IPS DF 6.9 (cell line): ENCODE measurements at regions not wholly inside any gene's neighbourhood (a gene's known extent, or its start where the extent isn't known, plus 50 kb on each side); places are given as distances from the start of the nearest gene placed in this dataset.
"Not testable (repeated sequence)": the region's sequence is repeated elsewhere in the genome, so short reads cannot be mapped to it uniquely, and the experiment has no call there.

ENCODE experiments used
- DNase-seq: peaks from one replicate; pipeline ENCODE4 v3.0.0-alpha.2; 2013; ENCODE audit warnings: low read depth, low spot score
- H3K27ac ChIP-seq: one replicate; pipeline ENCODE4 v1.5.1; 2013; ENCODE audit warnings: low read length, control low read depth
- H3K27me3 ChIP-seq: 2 replicates; pipeline ENCODE4 v1.6.1; 2013; ENCODE audit warnings: mild to moderate bottlenecking, low read length; ENCODE audit not compliant: control insufficient read depth, insufficient read depth
- H3K36me3 ChIP-seq: 2 replicates; pipeline ENCODE4 v1.6.1; 2013; ENCODE audit warnings: low read length; ENCODE audit not compliant: control insufficient read depth, insufficient read depth
- H3K4me1 ChIP-seq: 2 replicates; pipeline ENCODE4 v1.6.1; 2013; ENCODE audit warnings: low read length; ENCODE audit not compliant: control insufficient read depth, insufficient read depth
- H3K4me3 ChIP-seq: 2 replicates; pipeline ENCODE4 v1.5.1; 2013; ENCODE audit warnings: mild to moderate bottlenecking, low read length
- H3K9me3 ChIP-seq: 2 replicates; pipeline ENCODE4 v1.6.1; 2013; ENCODE audit warnings: low read length, inconsistent platforms; ENCODE audit not compliant: control insufficient read depth, insufficient read depth
- WGBS: extraction: QIAGEN DNeasy Blood & Tissue Kit; methylation state at CpG from one replicate; pipeline ENCODE4 v1.1.7; 2013; ENCODE audit warnings: mixed read lengths, missing lambda C conversion rate; ENCODE audit not compliant: insufficient read length, insufficient coverage; 5-methylcytosine and 5-hydroxymethylcytosine counted together

- Histone ChIP-seq H3K4me1 (no peaks in the 10 kb centered on the region), H3K27me3 (no peaks in the 10 kb centered on the region), H3K36me3 (no peaks in the 10 kb centered on the region), H3K27ac (no peak overlapping the region), H3K4me3 (no peak overlapping the region), H3K9me3 (no peaks in the 10 kb centered on the region)
- no CpG with 5 or more reads among the region's 3 CpGs for WGBS
- no peak for DNase-seq
These were observed 70.2 kb upstream of the MITF start for GRCh38 chr3:69669070-69669469.

- Histone ChIP-seq H3K4me3 (no peak overlapping the region), H3K27me3 (no peaks in the 10 kb centered on the region), H3K27ac (no peak overlapping the region), H3K9me3 (no peaks in the 10 kb centered on the region), H3K4me1 (no peaks in the 10 kb centered on the region), H3K36me3 (no peaks in the 10 kb centered on the region)
- DNase-seq: no peak
- no CpG with 5 or more reads among the region's 4 CpGs for WGBS
These were observed 74.1 kb upstream of the MITF start for GRCh38 chr3:69665026-69665737.

GRCh38 chr3:69660631-69661030, 78.6 kb upstream of the MITF start:
- no CpG with 5 or more reads among the region's 36 CpGs for WGBS
- H3K4me1 ChIP-seq: no peaks in the 10 kb centered on the region
- no peaks in the 10 kb centered on the region for H3K27me3 ChIP-seq
- H3K36me3 ChIP-seq: no peaks in the 10 kb centered on the region
- no peak overlapping the region for H3K27ac ChIP-seq
- H3K9me3 ChIP-seq: no peaks in the 10 kb centered on the region
- H3K4me3 ChIP-seq: no peak overlapping the region
- no peak for DNase-seq

- no peaks in the 10 kb centered on the region for H3K4me1 ChIP-seq
- no peaks in the 10 kb centered on the region for H3K27me3 ChIP-seq
- H3K36me3 ChIP-seq: no peaks in the 10 kb centered on the region
- DNase-seq: no peak
- H3K27ac ChIP-seq: no peak overlapping the region
- H3K4me3 ChIP-seq: no peak overlapping the region
- no peaks in the 10 kb centered on the region for H3K9me3 ChIP-seq
- no CpG with 5 or more reads among the region's 9 CpGs for WGBS
These were observed 79.9 kb upstream of the MITF start for GRCh38 chr3:69659180-69659910.

- WGBS: no CpG with 5 or more reads among the region's 4 CpGs
- Histone ChIP-seq H3K36me3 (no peaks in the 10 kb centered on the region), H3K9me3 (no peaks in the 10 kb centered on the region), H3K27me3 (no peaks in the 10 kb centered on the region), H3K4me1 (no peaks in the 10 kb centered on the region), H3K27ac (no peak overlapping the region), H3K4me3 (no peak overlapping the region)
- DNase-seq: no peak
These were observed 80.6 kb upstream of the MITF start for GRCh38 chr3:69658514-69659140.

- H3K4me1 ChIP-seq, H3K9me3 ChIP-seq, H3K27me3 ChIP-seq, H3K36me3 ChIP-seq, H3K27ac ChIP-seq, H3K4me3 ChIP-seq, DNase-seq: not testable (repeated sequence)
- WGBS: no CpG with 5 or more reads among the region's 3 CpGs
These were observed 82.2 kb upstream of the MITF start for GRCh38 chr3:69657030-69657429.

GRCh38 chr3:69651765-69652164, 87.5 kb upstream of the MITF start:
- no peaks in the 10 kb centered on the region for H3K4me1 ChIP-seq
- H3K9me3 ChIP-seq: no peaks in the 10 kb centered on the region
- no CpG with 5 or more reads among the region's 3 CpGs for WGBS
- no peak for DNase-seq
- no peak overlapping the region for H3K4me3 ChIP-seq
- H3K27ac ChIP-seq: no peak overlapping the region
- H3K27me3 ChIP-seq: no peaks in the 10 kb centered on the region
- no peaks in the 10 kb centered on the region for H3K36me3 ChIP-seq

GRCh38 chr3:69650066-69650419, 89.2 kb upstream of the MITF start:
- Histone ChIP-seq H3K27ac (no peak overlapping the region), H3K36me3 (no peaks in the 10 kb centered on the region), H3K4me3 (no peak overlapping the region), H3K9me3 (no peaks in the 10 kb centered on the region), H3K27me3 (no peaks in the 10 kb centered on the region), H3K4me1 (no peaks in the 10 kb centered on the region)
- no CpG with 5 or more reads among the region's 1 CpG for WGBS
- DNase-seq: no peak

GRCh38 chr3:69649120-69650065, 89.9 kb upstream of the MITF start:
- no peak overlapping the region for H3K4me3 ChIP-seq
- WGBS: no CpG with 5 or more reads among the region's 7 CpGs
- no peak for DNase-seq

GRCh38 chr3:69648126-69648525, 91.1 kb upstream of the MITF start:
- Histone ChIP-seq H3K4me3 (no peak overlapping the region), H3K27ac (no peak overlapping the region), H3K27me3 (no peaks in the 10 kb centered on the region), H3K9me3 (no peaks in the 10 kb centered on the region), H3K4me1 (no peaks in the 10 kb centered on the region), H3K36me3 (no peaks in the 10 kb centered on the region)
- no CpG with 5 or more reads among the region's 2 CpGs for WGBS
- DNase-seq: no peak

More at GRCh38 chr3:69649120-69650065, 89.9 kb upstream of the MITF start:
- Histone ChIP-seq H3K9me3 (no peaks in the 10 kb centered on the region), H3K27ac (no peak overlapping the region), H3K27me3 (no peaks in the 10 kb centered on the region), H3K4me1 (no peaks in the 10 kb centered on the region), H3K36me3 (no peaks in the 10 kb centered on the region)
